ENCODE measurements at regions not wholly inside any gene's neighbourhood (a gene's known extent, or its start where the extent isn't known, plus 50 kb on each side); places are given as distances from the start of the nearest gene placed in this dataset.

DNA sequence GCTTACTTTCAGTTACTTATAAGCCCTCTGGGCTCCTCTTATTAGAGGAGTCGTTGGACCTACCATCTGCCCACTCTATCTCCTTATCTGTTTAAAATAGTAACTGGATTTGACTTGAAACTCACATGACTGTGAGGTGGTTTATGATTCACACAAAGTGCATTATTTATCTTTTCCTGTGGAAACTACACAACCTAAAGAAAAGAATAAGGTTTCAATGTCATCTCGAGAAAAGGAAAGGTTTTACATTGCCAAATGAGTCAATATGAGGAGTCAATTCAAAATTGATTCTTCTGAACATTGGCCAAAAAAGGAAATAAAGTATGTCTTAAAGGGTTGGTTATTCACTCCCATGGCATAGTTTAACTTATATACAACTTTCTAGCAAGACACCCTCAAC, 225.0 kb upstream of the G2E3 start:
- no peak overlapping the region for H3K27ac Mint-ChIP-seq
- H3K14ac ChIP-seq (ENCODE audit: insufficient read depth, low read length) = no peak overlapping the region
- H3K9me3 ChIP-seq (ENCODE audit: control insufficient read depth, low read depth, low read length) = no peaks in the 10 kb centered on the region
- H3K56ac ChIP-seq (ENCODE audit: insufficient read length, low read depth, low read length) = no peak overlapping the region
- no peaks in the 10 kb centered on the region for H3K79me2 ChIP-seq (ENCODE audit: insufficient read depth, low read length)
- H2AFZ ChIP-seq (ENCODE audit: low read length) = no peak overlapping the region
- no peak overlapping the region for H3K27ac ChIP-seq (ENCODE audit: insufficient read length, low read depth, low read length)
- no peak overlapping the region for H4K5ac ChIP-seq (ENCODE audit: insufficient read length, low read depth, low read length)
- H3K23ac ChIP-seq (ENCODE audit: insufficient read length, low read depth, low read length) = no peak overlapping the region
- H2BK5ac ChIP-seq (ENCODE audit: insufficient read length, low read length) = no peak overlapping the region
- no peaks in the 10 kb centered on the region for H3K36me3 Mint-ChIP-seq (ENCODE audit: insufficient read depth in 1 of 3, low read depth in 3 of 3)
- H3K4me1 Mint-ChIP-seq = peaks cover 7% of the 10 kb centered on the region in 2 experiments
- no CpG with 5 or more reads among the region's 2 CpGs for WGBS (ENCODE audit: extremely low coverage, insufficient read length, low lambda C conversion rate)
- H3K27me3 ChIP-seq (ENCODE audit: insufficient read depth, low read length) = no peaks in the 10 kb centered on the region
- TF ChIP-seq, protein P1, sequence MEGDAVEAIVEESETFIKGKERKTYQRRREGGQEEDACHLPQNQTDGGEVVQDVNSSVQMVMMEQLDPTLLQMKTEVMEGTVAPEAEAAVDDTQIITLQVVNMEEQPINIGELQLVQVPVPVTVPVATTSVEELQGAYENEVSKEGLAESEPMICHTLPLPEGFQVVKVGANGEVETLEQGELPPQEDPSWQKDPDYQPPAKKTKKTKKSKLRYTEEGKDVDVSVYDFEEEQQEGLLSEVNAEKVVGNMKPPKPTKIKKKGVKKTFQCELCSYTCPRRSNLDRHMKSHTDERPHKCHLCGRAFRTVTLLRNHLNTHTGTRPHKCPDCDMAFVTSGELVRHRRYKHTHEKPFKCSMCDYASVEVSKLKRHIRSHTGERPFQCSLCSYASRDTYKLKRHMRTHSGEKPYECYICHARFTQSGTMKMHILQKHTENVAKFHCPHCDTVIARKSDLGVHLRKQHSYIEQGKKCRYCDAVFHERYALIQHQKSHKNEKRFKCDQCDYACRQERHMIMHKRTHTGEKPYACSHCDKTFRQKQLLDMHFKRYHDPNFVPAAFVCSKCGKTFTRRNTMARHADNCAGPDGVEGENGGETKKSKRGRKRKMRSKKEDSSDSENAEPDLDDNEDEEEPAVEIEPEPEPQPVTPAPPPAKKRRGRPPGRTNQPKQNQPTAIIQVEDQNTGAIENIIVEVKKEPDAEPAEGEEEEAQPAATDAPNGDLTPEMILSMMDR (conservative IDR thresholded peaks at IDR 0.05) = no peak
- no peak overlapping the region for H3K4me2 ChIP-seq (ENCODE audit: insufficient read depth, insufficient read length, low read length)
- H3K23me2 ChIP-seq (ENCODE audit: insufficient read length, low read depth, low read length, poor library complexity, severe bottlenecking) = no peaks in the 10 kb centered on the region
- H3K4ac ChIP-seq (ENCODE audit: low read depth, low read length) = no peak overlapping the region
- H3K79me1 ChIP-seq (ENCODE audit: insufficient read depth, low read depth, low read length, poor library complexity, severe bottlenecking) = no peaks in the 10 kb centered on the region
- no peak for DNase-seq
- peaks cover 0 to 9% of the 10 kb centered on the region in 2 experiments; a peak in 2 of 5 replicates for H3K9me3 Mint-ChIP-seq
- H3T11ph ChIP-seq (ENCODE audit: low read length) = no peak overlapping the region
- H2BK20ac ChIP-seq (ENCODE audit: low read depth, low read length, poor library complexity, severe bottlenecking) = no peak overlapping the region
- H2BK120ac ChIP-seq (ENCODE audit: low read depth, low read length, poor library complexity, severe bottlenecking) = no peak overlapping the region
- H4K8ac ChIP-seq (replicated peaks; ENCODE audit: insufficient read length, low read depth, low read length) = no peak overlapping the region
- no peak overlapping the region for H3K18ac ChIP-seq (ENCODE audit: insufficient read length, low read depth, low read length)
- no peak overlapping the region for H3K4me3 Mint-ChIP-seq
- no peak overlapping the region for H2AK5ac ChIP-seq (ENCODE audit: insufficient read length, low read length)
- H3K27me3 Mint-ChIP-seq (ENCODE audit: low read depth) = no peaks in the 10 kb centered on the region
- no peaks in the 10 kb centered on the region for H3K4me1 ChIP-seq (ENCODE audit: insufficient read depth, low read length)
- H2BK12ac ChIP-seq (ENCODE audit: insufficient read length, low read depth, low read length) = no peak overlapping the region
- H4K20me1 ChIP-seq (ENCODE audit: control insufficient read depth, insufficient read depth, insufficient read length) = no peaks in the 10 kb centered on the region
- no peak overlapping the region for H3K9ac ChIP-seq (ENCODE audit: extremely low read depth, insufficient read length, low read length)
- H2BK15ac ChIP-seq (ENCODE audit: low read depth, low read length) = no peak overlapping the region
- no peak overlapping the region for H4K91ac ChIP-seq (ENCODE audit: insufficient read length, low read depth, low read length)

Data from H9 (cell line).